Fibroblast of pulmonary artery (primary cell): ENCODE measurements at regions not wholly inside any gene's neighbourhood (a gene's known extent, or its start where the extent isn't known, plus 50 kb on each side); places are given as distances from the start of the nearest gene placed in this dataset.

Source experiments
- DNase-seq: peaks from one replicate; pipeline ENCODE4 v3.0.0-alpha.2; 2010; ENCODE audit warnings: low read depth
- H3K4me3 ChIP-seq: replicated peaks from 2 replicates; pipeline ENCODE4 v1.5.1; 2011; ENCODE audit warnings: low read depth, mild to moderate bottlenecking, control low read depth, low read length, moderate library complexity
- CTCF ChIP-seq: IDR thresholded peaks from 2 replicates; pipeline ENCODE4 v1.5.1; 2011; ENCODE audit warnings: mild to moderate bottlenecking, control low read depth, low read length, inconsistent platforms; ENCODE audit errors: missing control alignments

GRCh38 chr21:25094695-25095094, 512.6 kb downstream of the MRPL39 start:
- H3K4me3 ChIP-seq: no peak overlapping the region
- DNase-seq: no peak
- no peak for TF ChIP-seq CTCF

DNA sequence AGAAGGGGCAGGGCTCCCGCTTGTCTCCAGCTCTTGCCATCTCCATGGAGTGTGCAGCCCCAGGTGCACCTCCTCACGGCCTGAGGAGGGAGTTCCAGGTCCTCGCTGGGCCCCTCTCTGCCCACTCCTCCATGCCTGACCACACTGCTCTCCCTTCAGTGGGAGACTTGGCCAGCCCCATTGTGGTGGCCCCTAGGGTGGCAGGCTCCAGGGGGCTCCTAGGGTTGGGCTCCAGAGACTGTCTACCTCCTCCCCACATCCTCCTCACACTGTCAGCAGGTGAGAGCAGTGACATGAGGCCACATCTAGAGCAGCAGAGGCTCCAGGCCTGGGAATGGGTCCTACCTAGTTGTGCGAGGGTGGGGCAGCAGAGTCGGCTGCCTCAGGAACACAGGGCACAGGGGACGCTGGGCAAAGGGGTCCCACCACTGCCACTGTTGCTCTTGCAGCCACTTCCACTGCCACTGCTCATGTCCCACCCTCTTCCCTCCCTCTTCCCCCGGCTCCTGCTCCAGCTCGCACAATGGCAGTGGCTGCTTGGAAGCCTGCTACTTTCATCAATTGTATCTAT, 514.8 kb downstream of the MRPL39 start:
- TF ChIP-seq CTCF: no peak
- DNase-seq: no peak
- H3K4me3 ChIP-seq: no peak overlapping the region

DNA sequence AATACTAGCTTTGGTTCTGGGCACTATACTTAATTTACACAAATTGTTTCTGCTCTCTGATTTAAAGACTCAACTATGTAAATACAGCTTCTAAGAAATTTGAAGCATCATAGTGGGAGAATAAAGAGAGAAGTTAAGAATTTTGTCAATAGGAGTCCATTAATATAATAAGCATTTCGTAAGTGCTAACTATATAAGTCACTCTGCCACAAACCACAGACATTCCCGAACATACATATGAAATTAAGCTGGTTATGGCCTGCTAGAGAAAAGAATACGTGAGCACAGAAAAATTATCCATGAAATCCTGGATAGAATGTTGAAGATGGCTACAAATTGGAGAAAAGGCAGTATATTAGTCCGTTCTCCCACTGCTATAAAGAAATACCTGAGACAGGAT, 526.2 kb downstream of the MRPL39 start:
- no peak for DNase-seq
- no peak overlapping the region for H3K4me3 ChIP-seq
- no peak for TF ChIP-seq CTCF

- TF ChIP-seq CTCF: no peak
- DNase-seq: no peak
- no peak overlapping the region for H3K4me3 ChIP-seq
These were observed 526.6 kb downstream of the MRPL39 start for GRCh38 chr21:25080661-25081060.

- TF ChIP-seq CTCF: no peak
- no peak for DNase-seq
- no peak overlapping the region for H3K4me3 ChIP-seq
These were observed 527.1 kb downstream of the MRPL39 start for GRCh38 chr21:25080141-25080540.

DNA sequence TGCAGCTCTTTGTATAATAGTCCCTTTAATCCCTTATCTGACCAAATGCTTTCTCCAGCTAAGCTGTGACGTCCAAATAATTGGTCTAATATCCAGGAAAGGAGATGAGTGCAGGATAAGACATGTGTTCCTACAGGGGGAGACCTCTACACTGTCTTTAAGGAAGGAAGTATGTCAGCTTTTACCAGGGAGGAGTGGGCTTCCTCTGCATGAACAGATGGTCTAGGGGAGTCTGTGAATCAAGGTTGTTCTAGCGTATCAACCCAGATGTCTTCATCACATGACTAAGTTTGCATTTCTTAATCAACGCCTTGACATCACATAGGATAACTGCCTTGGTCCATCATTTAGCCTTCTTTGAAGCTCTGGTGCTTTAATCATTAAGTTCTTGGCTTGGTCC, 528.2 kb downstream of the MRPL39 start:
- H3K4me3 ChIP-seq: no peak overlapping the region
- no peak for TF ChIP-seq CTCF
- no peak for DNase-seq

DNA sequence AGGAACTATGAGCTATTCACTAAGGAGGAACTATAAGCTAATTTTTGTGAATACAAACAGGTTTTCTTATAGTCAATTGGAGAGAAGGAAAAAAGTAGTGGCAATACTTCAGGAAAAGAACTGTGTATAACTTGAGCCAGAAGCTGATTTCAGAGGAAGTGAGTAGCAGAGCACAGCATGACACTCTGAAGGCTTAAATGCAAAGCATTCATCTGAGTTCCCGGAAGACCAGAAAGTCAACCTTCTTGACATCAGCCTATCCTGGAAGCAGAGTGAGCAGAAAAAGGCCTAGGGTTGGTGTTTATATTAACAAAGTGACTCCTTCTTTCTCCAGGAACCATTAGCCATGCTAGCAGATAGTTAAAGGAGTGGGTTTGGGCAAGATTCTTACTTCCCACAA, 545.2 kb downstream of the MRPL39 start:
- no peak overlapping the region for H3K4me3 ChIP-seq
- TF ChIP-seq CTCF: no peak
- DNase-seq: no peak
